ENCODE measurements at regions not wholly inside any gene's neighbourhood (a gene's known extent, or its start where the extent isn't known, plus 50 kb on each side); places are given as distances from the start of the nearest gene placed in this dataset.

- WGBS (ENCODE audit: insufficient coverage, low coverage, missing lambda C conversion rate): 2% methylated on average over 10 of the region's 10 CpGs
- ATAC-seq: no peak
- Histone ChIP-seq H4K20me1 (replicated peaks; ENCODE audit: control insufficient read depth, insufficient read depth, low read length) (no peaks in the 10 kb centered on the region), H3K9me1 (ENCODE audit: control insufficient read depth, insufficient read depth, low read length) (no peaks in the 10 kb centered on the region), H3K27ac (ENCODE audit: extremely low read depth, low read depth, low read length) (no peak overlapping the region), H3K9me3 (replicated peaks; ENCODE audit: control insufficient read depth, insufficient read depth, low read depth, low read length) (no peaks in the 10 kb centered on the region), H3K79me2 (ENCODE audit: control insufficient read depth, insufficient read depth, low read length) (no peaks in the 10 kb centered on the region), H3K4me1 (replicated peaks in 1 of 2; ENCODE audit: control insufficient read depth in 2 of 2, insufficient read depth in 2 of 2, low read length in 2 of 2) (no peaks in the 10 kb centered on the region), H3K4me2 (ENCODE audit: insufficient read depth, low read length) (no peak overlapping the region), H3K27me3 (ENCODE audit: control insufficient read depth in 2 of 2, insufficient read depth in 2 of 2, low read length in 2 of 2) (peaks cover 0 to 3% of the 10 kb centered on the region in 2 experiments; a peak in 1 of 5 replicates), H3K9ac (ENCODE audit: insufficient read depth in 1 of 2, low read depth in 2 of 2, low read length in 2 of 2) (no peak overlapping the region), H3K4me3 (no peak overlapping the region), H3K36me3 (ENCODE audit: control insufficient read depth, insufficient read depth, low read length) (no peaks in the 10 kb centered on the region), H2AFZ (ENCODE audit: low read depth, low read length) (no peak overlapping the region)
- in situ Hi-C loops (cut with MboI) (no loop called here), intact Hi-C loops (cut with micrococcal nuclease) (no loop called here)
- BruUV-seq (replicated peaks): no TSS peak
- no peak for DNase-seq (ENCODE audit: extremely low read depth in 1 of 4, low spot score in 3 of 4)
- ChIA-PET POLR2A (interaction anchor here (0.9 kb wide), 1 partner anchor 9 kb away, joined by 3 read pairs; no protein-coding TSS in a partner anchor), CTCF (ENCODE audit: low intra/inter-chr PET ratio) (no interaction called here)
- TF ChIP-seq FOXA1 (IDR thresholded peaks at IDR 0.05; ENCODE audit: borderline replicate concordance) (no peak), NFE2L1 (tag; IDR thresholded peaks at IDR 0.05; ENCODE audit: borderline replicate concordance, low read depth) (no peak), ZNF239 (CRISPR knock-in tag; IDR thresholded peaks at IDR 0.05) (no peak), ARID3B (CRISPR knock-in tag; IDR thresholded peaks at IDR 0.05; ENCODE audit: borderline replicate concordance) (no peak), MED1 (CRISPR knock-in tag; IDR thresholded peaks at IDR 0.05; ENCODE audit: borderline replicate concordance) (no peak), CBX1 (IDR thresholded peaks at IDR 0.05; ENCODE audit: low read depth) (no peak), HNRNPL (IDR thresholded peaks at IDR 0.05; ENCODE audit: low read depth, low read length) (no peak), RBM39 (optimal IDR thresholded peaks at IDR 0.05; ENCODE audit: low read depth, low read length) (no peak)
- TF ChIP-seq, protein P1, sequence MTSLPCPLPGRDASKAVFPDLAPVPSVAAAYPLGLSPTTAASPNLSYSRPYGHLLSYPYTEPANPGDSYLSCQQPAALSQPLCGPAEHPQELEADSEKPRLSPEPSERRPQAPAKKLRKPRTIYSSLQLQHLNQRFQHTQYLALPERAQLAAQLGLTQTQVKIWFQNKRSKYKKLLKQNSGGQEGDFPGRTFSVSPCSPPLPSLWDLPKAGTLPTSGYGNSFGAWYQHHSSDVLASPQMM (CRISPR knock-in tag; IDR thresholded peaks at IDR 0.05): no peak
- TF ChIP-seq, protein P2, sequence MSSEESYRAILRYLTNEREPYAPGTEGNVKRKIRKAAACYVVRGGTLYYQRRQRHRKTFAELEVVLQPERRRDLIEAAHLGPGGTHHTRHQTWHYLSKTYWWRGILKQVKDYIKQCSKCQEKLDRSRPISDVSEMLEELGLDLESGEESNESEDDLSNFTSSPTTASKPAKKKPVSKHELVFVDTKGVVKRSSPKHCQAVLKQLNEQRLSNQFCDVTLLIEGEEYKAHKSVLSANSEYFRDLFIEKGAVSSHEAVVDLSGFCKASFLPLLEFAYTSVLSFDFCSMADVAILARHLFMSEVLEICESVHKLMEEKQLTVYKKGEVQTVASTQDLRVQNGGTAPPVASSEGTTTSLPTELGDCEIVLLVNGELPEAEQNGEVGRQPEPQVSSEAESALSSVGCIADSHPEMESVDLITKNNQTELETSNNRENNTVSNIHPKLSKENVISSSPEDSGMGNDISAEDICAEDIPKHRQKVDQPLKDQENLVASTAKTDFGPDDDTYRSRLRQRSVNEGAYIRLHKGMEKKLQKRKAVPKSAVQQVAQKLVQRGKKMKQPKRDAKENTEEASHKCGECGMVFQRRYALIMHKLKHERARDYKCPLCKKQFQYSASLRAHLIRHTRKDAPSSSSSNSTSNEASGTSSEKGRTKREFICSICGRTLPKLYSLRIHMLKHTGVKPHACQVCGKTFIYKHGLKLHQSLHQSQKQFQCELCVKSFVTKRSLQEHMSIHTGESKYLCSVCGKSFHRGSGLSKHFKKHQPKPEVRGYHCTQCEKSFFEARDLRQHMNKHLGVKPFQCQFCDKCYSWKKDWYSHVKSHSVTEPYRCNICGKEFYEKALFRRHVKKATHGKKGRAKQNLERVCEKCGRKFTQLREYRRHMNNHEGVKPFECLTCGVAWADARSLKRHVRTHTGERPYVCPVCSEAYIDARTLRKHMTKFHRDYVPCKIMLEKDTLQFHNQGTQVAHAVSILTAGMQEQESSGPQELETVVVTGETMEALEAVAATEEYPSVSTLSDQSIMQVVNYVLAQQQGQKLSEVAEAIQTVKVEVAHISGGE (CRISPR knock-in tag; IDR thresholded peaks at IDR 0.05): no peak
- TF ChIP-seq, protein P3, sequence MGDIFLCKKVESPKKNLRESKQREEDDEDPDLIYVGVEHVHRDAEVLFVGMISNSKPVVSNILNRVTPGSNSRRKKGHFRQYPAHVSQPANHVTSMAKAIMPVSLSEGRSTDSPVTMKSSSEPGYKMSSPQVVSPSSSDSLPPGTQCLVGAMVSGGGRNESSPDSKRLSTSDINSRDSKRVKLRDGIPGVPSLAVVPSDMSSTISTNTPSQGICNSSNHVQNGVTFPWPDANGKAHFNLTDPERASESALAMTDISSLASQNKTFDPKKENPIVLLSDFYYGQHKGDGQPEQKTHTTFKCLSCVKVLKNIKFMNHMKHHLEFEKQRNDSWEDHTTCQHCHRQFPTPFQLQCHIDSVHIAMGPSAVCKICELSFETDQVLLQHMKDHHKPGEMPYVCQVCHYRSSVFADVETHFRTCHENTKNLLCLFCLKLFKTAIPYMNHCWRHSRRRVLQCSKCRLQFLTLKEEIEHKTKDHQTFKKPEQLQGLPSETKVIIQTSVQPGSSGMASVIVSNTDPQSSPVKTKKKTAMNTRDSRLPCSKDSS (IDR thresholded peaks at IDR 0.05; ENCODE audit: low read depth, partially characterized antibody): no peak
- FAIRE-seq: no peak
Measured at GRCh38 chr12:114913871-114914801, 230.2 kb upstream of the TBX3 start.

All from K562 (cell line).